IMR-90 (cell line): ENCODE measurements at regions not wholly inside any gene's neighbourhood (a gene's known extent, or its start where the extent isn't known, plus 50 kb on each side); places are given as distances from the start of the nearest gene placed in this dataset.

ENCODE experiments used
- CTCF ChIP-seq: conservative IDR thresholded peaks from 2 replicates; pipeline ENCODE4 v1.5.1; 2012; ENCODE audit warnings: mild to moderate bottlenecking, low read depth, low read length, improper control_type of control experiment
- POLR2A ChIP-seq: IDR thresholded peaks from 2 replicates; pipeline ENCODE4 v1.6.1; 2012; ENCODE audit warnings: mild to moderate bottlenecking, low read depth, low read length
- SMC3 ChIP-seq: fragments of 150-350 bp; IDR thresholded peaks from 2 replicates; pipeline ENCODE4 v1.6.1; 2016; ENCODE audit warnings: low read depth, mild to moderate bottlenecking, antibody characterized with exemption, low read length, moderate library complexity
- TF ChIP-seq, protein P1 (sequence below): fragments of 150-350 bp; IDR thresholded peaks from 2 replicates; pipeline ENCODE4 v1.6.1; 2017; ENCODE audit warnings: mild to moderate bottlenecking, antibody characterized with exemption, low read length, low read depth

DNA sequence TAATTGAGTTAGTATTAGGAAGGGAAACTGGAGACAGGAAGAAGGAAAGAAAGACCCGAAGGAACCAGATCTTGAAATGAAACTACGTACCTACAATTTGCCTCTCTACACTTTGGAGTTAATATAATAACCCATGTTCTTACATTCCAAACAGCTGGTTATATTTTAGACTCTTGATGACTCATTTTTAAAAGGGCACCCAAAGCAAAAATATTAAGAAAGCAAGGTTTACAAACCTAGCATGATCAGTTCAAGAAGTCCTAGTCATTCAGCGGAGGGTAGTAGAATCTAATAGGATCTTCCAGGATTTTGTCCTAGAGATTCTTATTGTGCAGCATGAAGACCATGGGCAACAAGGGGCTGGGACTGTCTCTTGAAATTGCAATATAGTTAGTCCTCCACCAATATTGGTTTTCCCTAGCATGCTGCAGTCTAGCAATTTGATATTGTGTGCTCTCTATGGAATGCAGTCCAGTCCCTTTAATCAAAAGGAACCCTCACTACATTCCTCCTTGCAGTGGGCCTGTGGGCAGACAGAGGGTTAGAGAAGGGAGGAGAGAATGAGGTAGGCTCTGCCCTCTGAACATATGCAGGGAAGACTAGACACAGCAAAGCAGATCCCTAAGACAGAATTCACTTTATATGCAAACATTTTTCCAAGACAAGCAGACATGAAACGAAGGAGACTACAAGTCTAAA lies 230.3 kb downstream of the INHBA start:
- TF ChIP-seq CTCF = no peak
- no peak for TF ChIP-seq SMC3
- TF ChIP-seq, protein P1, sequence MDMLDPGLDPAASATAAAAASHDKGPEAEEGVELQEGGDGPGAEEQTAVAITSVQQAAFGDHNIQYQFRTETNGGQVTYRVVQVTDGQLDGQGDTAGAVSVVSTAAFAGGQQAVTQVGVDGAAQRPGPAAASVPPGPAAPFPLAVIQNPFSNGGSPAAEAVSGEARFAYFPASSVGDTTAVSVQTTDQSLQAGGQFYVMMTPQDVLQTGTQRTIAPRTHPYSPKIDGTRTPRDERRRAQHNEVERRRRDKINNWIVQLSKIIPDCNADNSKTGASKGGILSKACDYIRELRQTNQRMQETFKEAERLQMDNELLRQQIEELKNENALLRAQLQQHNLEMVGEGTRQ = no peak
- TF ChIP-seq POLR2A = no peak
